ENCODE measurements at regions not wholly inside any gene's neighbourhood (a gene's known extent, or its start where the extent isn't known, plus 50 kb on each side); places are given as distances from the start of the nearest gene placed in this dataset.
"Not testable (repeated sequence)": the region's sequence is repeated elsewhere in the genome, so short reads cannot be mapped to it uniquely, and the experiment has no call there.

DNA sequence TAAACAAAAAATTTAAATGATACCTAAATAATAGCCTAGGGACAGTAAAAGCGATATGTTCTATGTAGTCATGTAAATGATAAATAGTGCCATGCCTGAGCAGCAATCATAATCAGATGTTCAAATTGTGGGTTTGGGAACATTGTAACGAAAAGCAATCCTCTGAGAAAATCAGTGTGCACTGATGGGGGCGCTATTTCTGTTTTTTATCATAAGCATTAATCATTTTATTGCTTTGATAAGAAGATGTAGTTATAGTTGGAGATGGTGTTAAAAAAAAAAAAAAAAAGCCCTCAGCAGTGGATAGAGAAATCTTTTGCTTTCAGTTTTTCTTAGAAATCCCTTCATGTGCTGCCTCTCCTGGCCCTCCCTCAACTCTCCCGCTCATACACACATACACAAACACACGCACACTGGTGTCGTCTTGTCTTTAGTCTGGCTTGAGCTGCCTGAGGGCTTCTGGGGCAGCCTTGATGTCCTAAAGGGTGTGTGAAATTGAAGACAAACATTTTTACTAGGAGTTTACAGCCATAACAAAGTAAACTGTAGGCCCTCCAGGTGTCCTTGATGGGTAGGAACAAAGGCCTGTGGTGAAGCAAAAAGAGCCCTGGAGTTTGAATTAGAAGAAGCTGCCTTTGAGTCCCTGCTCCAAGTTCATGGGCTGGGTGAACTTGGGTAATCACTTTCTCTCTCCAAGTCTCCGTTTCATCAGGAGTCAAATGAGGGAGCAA is 428.1 kb downstream of the SOX2 start:
- no peak for DNase-seq

DNA sequence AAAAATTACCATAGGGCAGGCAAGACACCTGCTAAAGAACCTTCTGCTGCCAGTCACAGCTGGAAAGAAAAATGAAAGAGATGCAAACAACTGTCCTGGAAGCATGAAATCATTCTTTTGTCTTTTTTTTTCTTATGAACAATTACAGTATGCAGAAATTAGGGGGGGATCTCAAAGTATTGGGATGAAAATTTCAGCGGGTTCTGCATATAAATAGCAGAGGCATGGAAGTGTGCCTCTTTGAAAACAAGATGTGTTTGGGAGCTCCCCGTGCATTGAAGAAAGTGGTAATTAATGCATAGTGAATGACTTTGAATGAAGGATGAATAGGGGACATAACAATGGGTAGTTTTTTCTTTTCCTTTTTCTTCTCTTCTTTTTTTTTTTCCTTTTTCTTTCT is 431.2 kb downstream of the SOX2 start:
- no peak for DNase-seq

DNA sequence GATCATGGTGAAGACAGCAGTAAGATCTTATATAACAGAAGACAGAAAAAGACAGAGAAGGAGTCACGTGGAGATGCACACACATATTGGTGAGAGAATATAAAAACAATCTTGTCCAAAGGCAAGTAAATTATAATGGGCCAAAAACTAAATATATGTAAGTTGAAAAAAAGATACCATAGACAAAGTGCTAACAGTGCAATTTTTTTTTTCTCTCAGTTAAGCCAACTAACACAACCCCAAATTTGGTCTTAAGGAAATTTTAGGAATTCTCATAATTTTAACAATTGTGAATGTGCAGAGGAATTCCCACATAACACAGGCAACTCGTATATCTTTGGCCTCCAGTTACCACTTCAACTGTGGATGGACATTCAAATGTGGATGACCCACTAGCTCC is 432.2 kb downstream of the SOX2 start:
- DNase-seq: no peak

DNA sequence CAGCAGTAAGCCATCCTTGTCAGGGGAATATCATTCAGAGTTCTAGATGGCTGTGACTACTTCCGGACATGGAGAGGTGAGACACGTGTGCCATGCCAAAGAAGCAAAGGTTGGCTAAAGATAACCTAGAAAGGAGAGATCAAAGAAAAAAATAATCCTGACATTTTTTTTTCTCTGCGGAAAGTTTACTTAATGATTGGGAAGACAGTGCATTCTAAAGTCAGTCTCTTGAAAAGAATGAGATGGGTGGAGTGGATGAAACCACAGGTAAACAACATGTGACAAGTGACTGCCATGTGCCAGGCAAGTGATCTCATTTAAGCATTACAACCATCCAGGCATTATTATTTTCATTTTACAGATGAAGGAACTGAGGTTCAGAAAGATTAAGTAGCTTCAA is 436.6 kb downstream of the SOX2 start:
- no peak for DNase-seq

- DNase-seq: no peak
Observed at GRCh38 chr3:182149594-182149993, 437.9 kb downstream of the SOX2 start.

- DNase-seq: not testable (repeated sequence)
Observed at GRCh38 chr3:182156326-182156725, 444.6 kb downstream of the SOX2 start.

GRCh38 chr3:182165234-182165633 is 453.5 kb downstream of the SOX2 start:
- DNase-seq: no peak

GRCh38 chr3:182172534-182172933 is 460.8 kb downstream of the SOX2 start:
- DNase-seq: no peak

DNA sequence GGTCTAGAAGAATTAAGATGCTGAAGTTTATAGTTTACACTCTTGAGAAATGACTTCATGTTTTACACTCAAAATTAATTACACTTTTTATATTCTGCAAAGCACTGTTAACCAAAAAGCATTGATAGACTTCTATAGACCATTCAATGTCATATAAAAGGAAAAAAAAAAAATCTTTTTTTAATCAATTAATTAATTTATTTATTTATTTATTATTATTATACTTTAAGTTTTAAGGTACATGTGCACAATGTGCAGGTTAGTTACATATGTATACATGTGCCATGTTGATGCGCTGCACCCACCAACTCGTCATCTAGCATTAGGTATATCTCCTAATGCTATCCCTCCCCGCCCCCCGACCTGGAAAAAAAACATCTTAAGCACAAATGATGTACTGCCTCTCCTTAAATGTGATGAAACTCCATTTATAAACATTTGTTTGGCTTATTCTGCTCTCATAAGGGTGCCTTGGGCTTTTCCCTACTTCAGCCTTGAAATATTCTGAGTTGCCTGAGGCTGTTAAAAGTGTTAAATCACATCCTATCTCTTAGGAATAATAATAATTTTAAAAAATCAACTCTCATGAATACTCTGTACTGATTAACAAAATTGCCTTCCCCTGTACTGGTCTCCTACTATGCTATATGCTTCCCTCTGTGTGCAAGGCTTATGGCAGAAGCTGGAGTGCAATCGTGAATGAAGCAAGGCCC is 466.9 kb downstream of the SOX2 start:
- no peak for DNase-seq

GRCh38 chr3:182179631-182180030 is 467.9 kb downstream of the SOX2 start:
- no peak for DNase-seq

GRCh38 chr3:182180654-182181385 is 469.1 kb downstream of the SOX2 start:
- no peak for DNase-seq

- DNase-seq: no peak
Observed at GRCh38 chr3:182182531-182182968, 470.8 kb downstream of the SOX2 start.

GRCh38 chr3:182183716-182184430 is 472.1 kb downstream of the SOX2 start:
- no peak for DNase-seq

GRCh38 chr3:182185313-182185712 is 473.6 kb downstream of the SOX2 start:
- no peak for DNase-seq

DNA sequence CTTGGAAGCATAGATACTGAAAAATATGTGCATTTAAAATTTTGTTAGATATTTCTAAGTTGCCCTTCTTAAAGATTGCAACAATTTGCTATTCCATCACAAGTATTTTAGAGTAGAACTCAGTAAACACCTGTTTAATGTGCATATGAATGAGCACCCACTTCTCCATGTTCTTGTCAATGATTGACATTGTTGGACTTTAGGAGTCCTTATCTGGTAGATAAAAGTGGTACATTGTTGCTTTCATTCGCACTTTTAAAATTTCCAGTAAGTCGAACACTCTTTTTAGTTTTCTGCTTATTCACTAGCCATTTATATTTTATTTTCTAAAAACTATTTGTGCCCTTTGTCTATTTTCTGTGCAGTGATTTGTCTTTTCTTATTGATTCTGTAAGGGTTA is 478.3 kb downstream of the SOX2 start:
- no peak for DNase-seq

DNA sequence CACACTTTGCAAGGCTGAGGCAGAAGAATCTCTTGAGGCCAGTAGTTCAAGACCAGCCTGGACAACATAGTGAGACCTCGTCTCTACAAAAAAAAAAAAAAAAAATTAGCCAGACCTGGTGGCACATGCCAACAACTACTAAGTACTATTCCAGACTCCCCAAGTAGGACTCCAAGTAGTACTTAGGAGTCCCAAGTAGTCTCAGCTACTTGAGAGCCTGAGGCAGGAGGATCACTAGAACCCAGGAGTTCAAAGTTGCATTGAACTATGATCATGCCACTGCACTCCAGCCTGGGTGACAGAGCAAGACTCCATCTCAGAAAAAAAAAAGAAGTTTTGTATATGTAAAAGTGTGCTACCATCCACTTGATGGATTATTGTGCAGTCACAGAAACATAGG is 486.6 kb downstream of the SOX2 start:
- no peak for DNase-seq

DNA sequence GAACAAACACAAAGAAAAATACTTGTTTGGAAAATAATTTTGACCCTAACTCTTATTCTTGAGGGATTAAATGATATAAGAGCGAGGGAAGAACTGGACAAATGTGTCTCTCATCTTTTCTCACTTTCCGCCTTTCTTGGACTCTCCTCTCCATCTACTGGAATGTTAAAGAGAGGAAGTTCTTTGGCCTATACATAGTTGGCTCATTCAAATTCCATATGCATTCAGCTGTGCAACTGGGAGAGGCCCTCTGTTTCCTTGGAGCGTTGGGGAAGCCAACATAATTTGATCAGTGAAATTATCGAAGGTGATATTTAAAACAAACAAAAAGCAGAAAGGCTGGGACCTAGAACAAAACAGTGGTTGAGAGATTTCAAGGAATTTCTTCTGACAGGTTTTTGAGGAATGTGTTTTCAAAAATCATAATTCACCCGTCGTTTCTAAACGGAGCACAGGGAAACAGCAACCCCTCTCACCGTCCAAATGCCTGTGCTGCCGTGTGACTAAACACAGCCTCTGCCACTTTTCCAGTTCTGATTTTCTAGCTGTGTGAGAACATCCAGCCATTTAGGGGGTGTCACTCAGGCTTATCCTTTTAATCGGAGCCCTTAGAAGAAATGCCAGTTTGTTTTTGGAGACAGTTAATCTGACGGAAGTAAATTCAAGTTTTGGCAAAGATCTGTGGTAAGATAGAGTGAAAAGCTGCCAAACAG is 489.9 kb downstream of the SOX2 start:
- DNase-seq: no peak

DNA sequence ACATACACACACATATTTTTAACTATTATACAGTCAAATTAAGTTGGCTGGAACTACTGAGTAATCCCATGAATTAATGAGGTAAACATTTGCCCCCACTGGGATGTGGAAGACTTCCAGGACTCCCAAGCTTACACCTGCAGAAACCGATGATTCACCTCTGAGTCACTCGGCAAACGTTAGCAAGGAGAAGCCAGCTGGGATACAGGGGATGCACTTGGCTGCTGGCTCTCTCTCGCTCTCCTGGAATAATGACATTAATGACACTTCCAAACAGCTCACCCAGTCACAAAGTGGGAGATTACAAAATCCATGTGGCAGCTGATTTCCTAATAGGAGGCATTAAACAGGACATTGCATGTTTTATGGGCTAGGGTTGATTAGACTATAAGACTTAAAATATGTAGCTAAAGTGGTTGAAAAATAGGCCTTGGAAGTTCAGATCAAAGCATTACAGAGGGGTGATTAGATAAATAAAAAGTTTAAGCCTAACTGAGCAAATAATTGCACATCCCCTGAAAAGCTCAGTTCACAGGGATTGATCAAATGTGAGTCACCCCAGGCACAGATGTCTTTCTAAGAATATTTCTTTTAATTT is 500.9 kb downstream of the SOX2 start:
- no peak for DNase-seq

GRCh38 chr3:182214416-182214815 is 502.7 kb downstream of the SOX2 start:
- no peak for DNase-seq

DNA sequence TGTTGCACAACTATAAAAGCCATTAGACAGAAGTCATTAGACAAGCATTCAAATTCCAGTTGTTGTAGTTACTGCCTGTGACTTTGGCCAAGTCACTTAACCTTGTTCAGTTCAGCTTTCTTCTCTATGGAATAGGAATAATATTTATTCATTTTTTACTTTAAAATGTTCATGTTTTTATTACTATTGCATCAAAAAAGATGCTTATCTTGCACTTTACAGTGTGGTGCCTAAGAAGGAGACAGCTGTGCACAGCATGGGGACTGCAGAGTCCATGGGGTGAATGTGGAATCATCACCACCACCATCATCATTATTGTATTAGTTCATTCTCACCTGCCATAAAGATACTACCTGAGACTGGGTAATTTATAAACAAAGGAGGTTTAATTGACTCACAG is 504.2 kb downstream of the SOX2 start:
- DNase-seq: no peak

GRCh38 chr3:182216311-182216970 is 504.7 kb downstream of the SOX2 start:
- DNase-seq: no peak
